A549 (cell line): ENCODE measurements at regions not wholly inside any gene's neighbourhood (a gene's known extent, or its start where the extent isn't known, plus 50 kb on each side); places are given as distances from the start of the nearest gene placed in this dataset.
"Not testable (repeated sequence)": the region's sequence is repeated elsewhere in the genome, so short reads cannot be mapped to it uniquely, and the experiment has no call there.

Experiments
- CHD4 ChIP-seq: fragments of 200-600 bp; sonication (generic); IDR thresholded peaks from 2 replicates; pipeline ENCODE4 v1.6.1; 2016; ENCODE audit warnings: antibody characterized with exemption, mild to moderate bottlenecking, borderline replicate concordance
- CTCF ChIP-seq: fragments of >200 bp; sonication (Bioruptor Twin); formaldehyde crosslinking; IDR thresholded peaks from 3 replicates; pipeline ENCODE4 v1.5.1; 2016
- EP300 ChIP-seq, 2 experiments: fragments of >200 bp; sonication (Bioruptor Twin); formaldehyde crosslinking; IDR thresholded peaks; 2 replicates in 1 of 2; 3 replicates in 1 of 2; pipeline ENCODE4 v1.6.1; 2016 to 2017
- HOXA7 ChIP-seq: fragments of 250-450 bp; sonication (Bioruptor Pico); IDR thresholded peaks from 2 replicates; pipeline ENCODE4 v1.5.0; 2020; ENCODE audit warnings: mild to moderate bottlenecking, moderate library complexity
- HOXB5 ChIP-seq: fragments of 250-450 bp; sonication (Bioruptor Pico); IDR thresholded peaks from 2 replicates; pipeline ENCODE4 v1.5.0; 2020; ENCODE audit warnings: mild to moderate bottlenecking, moderate library complexity
- RAD21 ChIP-seq, 2 experiments: fragments of >200 bp in 1 of 2; sonication (Bioruptor Twin) in 1 of 2; formaldehyde crosslinking in 1 of 2; IDR thresholded peaks in 1 of 2; conservative IDR thresholded peaks in 1 of 2; 2 replicates in 1 of 2; 3 replicates in 1 of 2; pipeline ENCODE4 v1.6.1; 2012 to 2018; ENCODE audit warnings: inconsistent platforms in 1 of 2
- RFX5 ChIP-seq: fragments of 450-650 bp; IDR thresholded peaks from 2 replicates; pipeline ENCODE4 v1.7.1; 2014; ENCODE audit warnings: antibody characterized with exemption, mild to moderate bottlenecking, moderate library complexity

GRCh38 chr1:120648915-120649623 is 74.7 kb upstream of the NBPF26 start:
- not testable (repeated sequence) for TF ChIP-seq RAD21 (conservative IDR thresholded peaks at IDR 0.05 in 1 of 2, IDR thresholded peaks at IDR 0.05 in 1 of 2); CTCF; HOXB5 (CRISPR knock-in tag); EP300 (IDR thresholded peaks at IDR 0.05); HOXA7; RFX5; CHD4
